H1 (cell line): ENCODE measurements at regions not wholly inside any gene's neighbourhood (a gene's known extent, or its start where the extent isn't known, plus 50 kb on each side); places are given as distances from the start of the nearest gene placed in this dataset.

Experiments used
- CTCF ChIA-PET: fragments of 300-600 bp; sonication (Branson Sonifier 250); formaldehyde crosslinking; loops from one replicate; lab custom pipeline; 2021; ENCODE audit not compliant: partially characterized antibody; lab: Charles Lee
- POLR2A ChIA-PET: fragments of 300-600 bp; sonication (Branson Sonifier 250); formaldehyde crosslinking; loops from one replicate; lab custom pipeline; 2021; ENCODE audit warnings: inconsistent platforms; ENCODE audit not compliant: partially characterized antibody; lab: Charles Lee
- DNase-seq, 2 experiments: peaks; one replicate each; pipeline versions ENCODE4 v3.0.0 to v3.0.0-alpha.2; 2010 to 2022; ENCODE audit warnings: low spot score in 2 of 2, low read depth in 1 of 2, mixed read lengths in 1 of 2
- FAIRE-seq: peaks from 2 replicates; lab custom pipeline; 2011; peaks lifted over from hg19 to GRCh38; lab: Jason Lieb, UNC
- H2AFZ ChIP-seq: 2 replicates; pipeline ENCODE4 v1.8.1; 2012; ENCODE audit warnings: low read length, inconsistent platforms
- H2AK5ac ChIP-seq: 2 replicates; pipeline ENCODE4 v1.6.1; 2013; ENCODE audit warnings: low read depth, low read length
- H2BK120ac ChIP-seq: replicated peaks from 2 replicates; pipeline ENCODE3; 2013; ENCODE audit warnings: low read depth, low read length, inconsistent platforms
- H2BK12ac ChIP-seq: 2 replicates; pipeline ENCODE4 v1.6.1; 2013; ENCODE audit warnings: low read depth, low read length
- H2BK15ac ChIP-seq: 2 replicates; pipeline ENCODE4 v1.6.1; 2013; ENCODE audit warnings: low read length
- H2BK20ac ChIP-seq: 2 replicates; pipeline ENCODE4 v1.6.1; 2013; ENCODE audit warnings: low read length
- H2BK5ac ChIP-seq: 2 replicates; pipeline ENCODE4 v1.6.1; 2013; ENCODE audit warnings: low read depth, low read length
- H3K14ac ChIP-seq: 2 replicates; pipeline ENCODE4 v1.6.1; 2013; ENCODE audit warnings: inconsistent platforms; ENCODE audit not compliant: insufficient read length
- H3K18ac ChIP-seq: 2 replicates; pipeline ENCODE4 v1.6.1; 2013; ENCODE audit warnings: low read length; ENCODE audit errors: extremely low read depth
- H3K23ac ChIP-seq: 2 replicates; pipeline ENCODE4 v1.6.1; 2013; ENCODE audit warnings: inconsistent platforms; ENCODE audit not compliant: insufficient read length
- H3K23me2 ChIP-seq: 2 replicates; pipeline ENCODE4 v1.6.1; 2013; ENCODE audit warnings: low read depth, low read length
- H3K27ac ChIP-seq: 2 replicates; pipeline ENCODE4 v1.6.1; 2011; ENCODE audit warnings: low read depth, low read length, inconsistent platforms
- H3K27me3 ChIP-seq, 4 experiments: replicated peaks in 1 of 4; 1 replicate in 1 of 4; 2 replicates in 3 of 4; pipeline versions ENCODE4 v1.6.1 to v1.8.1; 2011 to 2013; ENCODE audit warnings: low read length in 3 of 4, mild to moderate bottlenecking in 3 of 4, inconsistent platforms in 2 of 4, mixed read lengths in 2 of 4, moderate library complexity in 1 of 4; ENCODE audit not compliant: control insufficient read depth in 3 of 4, insufficient read depth in 3 of 4; ENCODE audit errors: extremely low read depth in 1 of 4
- H3K36me3 ChIP-seq, 4 experiments: 2 replicates each; pipeline versions ENCODE4 v1.6.1 to v1.8.1; 2011 to 2013; ENCODE audit warnings: mild to moderate bottlenecking in 4 of 4, low read length in 3 of 4, moderate library complexity in 2 of 4, control low read depth in 1 of 4, inconsistent platforms in 1 of 4; ENCODE audit not compliant: insufficient read depth in 4 of 4, control insufficient read depth in 2 of 4
- H3K4ac ChIP-seq: replicated peaks from 2 replicates; pipeline ENCODE3; 2013; ENCODE audit warnings: low read length, low read depth, mixed read lengths, inconsistent platforms; ENCODE audit not compliant: insufficient read length
- H3K4me1 ChIP-seq, 4 experiments: replicated peaks in 1 of 4; 1 replicate in 1 of 4; 2 replicates in 3 of 4; pipeline versions ENCODE4 v1.6.1 to v1.8.1; 2011 to 2013; ENCODE audit warnings: low read length in 3 of 4, inconsistent platforms in 2 of 4, mixed read lengths in 1 of 4; ENCODE audit not compliant: insufficient read depth in 4 of 4, control insufficient read depth in 3 of 4
- H3K4me2 ChIP-seq, 2 experiments: 2 replicates each; pipeline versions ENCODE4 v1.6.1 to v1.8.1; 2011 to 2013; ENCODE audit warnings: low read depth in 2 of 2, low read length in 2 of 2, control low read depth in 1 of 2, inconsistent platforms in 1 of 2, mild to moderate bottlenecking in 1 of 2; ENCODE audit not compliant: insufficient read depth in 1 of 2
- H3K4me3 ChIP-seq, 4 experiments: fragments of 200-600, 300-600 bp in 1 of 4; sonication (generic), shearing (Covaris generic), sonication (Bioruptor Twin) in 1 of 4; 2 replicates each; pipeline versions ENCODE4 v1.5.1 to v1.8.1; 2011 to 2016; ENCODE audit warnings: low read length in 4 of 4, low read depth in 3 of 4, control low read depth in 2 of 4, inconsistent platforms in 2 of 4, mild to moderate bottlenecking in 2 of 4, mixed read lengths in 1 of 4, moderate library complexity in 1 of 4; ENCODE audit not compliant: insufficient read depth in 2 of 4; ENCODE audit errors: extremely low read depth in 1 of 4
- H3K56ac ChIP-seq: replicated peaks from 2 replicates; pipeline ENCODE3; 2013; ENCODE audit warnings: low read depth, mild to moderate bottlenecking, mixed read lengths, low read length, inconsistent platforms; ENCODE audit not compliant: insufficient read length
- H3K79me1 ChIP-seq: 2 replicates; pipeline ENCODE4 v1.6.1; 2013; ENCODE audit warnings: low read depth, low read length, control low read depth
- H3K79me2 ChIP-seq, 2 experiments: 2 replicates each; pipeline versions ENCODE4 v1.6.1 to v1.8.1; 2012 to 2013; ENCODE audit warnings: low read length in 2 of 2, mild to moderate bottlenecking in 2 of 2, inconsistent platforms in 1 of 2; ENCODE audit not compliant: insufficient read depth in 2 of 2, control insufficient read depth in 1 of 2
- H3K9ac ChIP-seq, 4 experiments: replicated peaks in 1 of 4; 1 replicate in 1 of 4; 2 replicates in 3 of 4; pipeline versions ENCODE4 v1.6.1 to v1.8.1; 2011 to 2013; ENCODE audit warnings: low read depth in 3 of 4, low read length in 3 of 4, control low read depth in 2 of 4, mild to moderate bottlenecking in 2 of 4, moderate library complexity in 2 of 4, inconsistent platforms in 1 of 4; ENCODE audit errors: extremely low read depth in 1 of 4
- H3K9me3 ChIP-seq, 2 experiments: 2 replicates each; pipeline versions ENCODE4 v1.6.1 to v1.8.1; 2012 to 2013; ENCODE audit warnings: mild to moderate bottlenecking in 2 of 2, moderate library complexity in 2 of 2, control low read depth in 1 of 2, inconsistent platforms in 1 of 2, low read depth in 1 of 2, low read length in 1 of 2, mixed read lengths in 1 of 2; ENCODE audit not compliant: insufficient read depth in 2 of 2
- H4K20me1 ChIP-seq, 2 experiments: replicated peaks in 1 of 2; 2 replicates each; pipeline versions ENCODE3 to v1.8.1; 2011 to 2013; ENCODE audit warnings: inconsistent platforms in 2 of 2, low read length in 2 of 2, mild to moderate bottlenecking in 1 of 2; ENCODE audit not compliant: insufficient read depth in 2 of 2, control insufficient read depth in 1 of 2
- H4K5ac ChIP-seq: 2 replicates; pipeline ENCODE4 v1.6.1; 2013; ENCODE audit warnings: low read length, low read depth, mixed read lengths, inconsistent platforms; ENCODE audit not compliant: insufficient read length
- H4K8ac ChIP-seq: 2 replicates; pipeline ENCODE4 v1.8.0; 2013; ENCODE audit warnings: mild to moderate bottlenecking, moderate library complexity, low read length, inconsistent platforms; ENCODE audit not compliant: insufficient read depth; ENCODE audit errors: extremely low read depth
- H4K91ac ChIP-seq: replicated peaks from 2 replicates; pipeline ENCODE3; 2013; ENCODE audit warnings: low read length, mixed read lengths, inconsistent platforms; ENCODE audit not compliant: insufficient read length
- CBX5 ChIP-seq: fragments of 300-800, 300-1000 bp; sonication (generic); IDR thresholded peaks from 2 replicates; pipeline ENCODE4 v1.7.1; 2016; ENCODE audit warnings: antibody characterized with exemption, low read length, low read depth
- SIRT6 ChIP-seq: IDR thresholded peaks from one replicate; pipeline ENCODE4 v1.7.1; 2012; ENCODE audit warnings: low read length, inconsistent platforms
- SIX5 ChIP-seq: IDR thresholded peaks from 2 replicates; pipeline ENCODE4 v1.6.1; 2011; ENCODE audit warnings: mild to moderate bottlenecking, low read depth, low read length
- WGBS, 2 experiments: shearing (Covaris generic) in 1 of 2; methylation state at CpG; one replicate each; pipeline versions ENCODE4 v1.1.6 to v1.1.7; 2013 to 2015; ENCODE audit warnings: low lambda C conversion rate in 2 of 2, mixed read lengths in 2 of 2, inconsistent platforms in 1 of 2, low coverage in 1 of 2, missing lambda C conversion rate in 1 of 2; ENCODE audit not compliant: insufficient replicate concordance in 2 of 2, insufficient coverage in 1 of 2, insufficient read length in 1 of 2; ENCODE audit errors: extremely low coverage in 1 of 2, missing lambda C conversion rate in 1 of 2; 5-methylcytosine and 5-hydroxymethylcytosine counted together

DNA sequence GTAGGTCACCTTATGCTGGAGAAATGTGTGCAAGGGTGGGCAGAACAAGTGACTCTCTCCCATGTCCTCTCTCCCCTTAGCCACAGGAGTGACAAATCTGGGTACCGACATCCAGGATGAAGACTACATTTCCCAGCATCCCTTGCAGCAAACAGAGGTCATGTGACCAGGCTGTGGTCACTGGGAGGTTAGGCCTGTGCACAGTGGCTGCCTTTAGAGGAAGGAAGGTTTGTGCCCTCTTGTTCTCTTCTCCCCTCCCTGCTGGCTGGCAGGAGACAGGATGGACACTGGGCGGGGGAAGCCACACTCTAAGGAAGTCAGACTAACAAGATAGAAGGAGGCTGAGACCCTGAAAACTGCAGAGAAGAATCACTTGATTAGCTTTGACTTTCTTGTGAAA lies 360.2 kb downstream of the PREX1 start:
- Histone ChIP-seq H3K56ac (no peak overlapping the region), H2BK20ac (no peak overlapping the region), H3K4me2 (no peak overlapping the region), H3K79me1 (no peaks in the 10 kb centered on the region), H4K8ac (peak overlapping the region; percentile 85; the same call in 1 of the 2 replicates), H3K27ac (no peak overlapping the region), H3K14ac (no peak overlapping the region), H4K20me1 (no peaks in the 10 kb centered on the region), H4K91ac (no peak overlapping the region), H2BK5ac (no peak overlapping the region), H3K4ac (no peak overlapping the region), H3K27me3 (no peaks in the 10 kb centered on the region), H3K4me3 (no peak overlapping the region), H3K23ac (no peak overlapping the region), H3K9ac (no peak overlapping the region), H4K5ac (no peak overlapping the region), H3K18ac (no peak overlapping the region), H2AFZ (peak overlapping the region; percentile 61; the same call in 1 of the 2 replicates), H2AK5ac (no peak overlapping the region), H2BK12ac (no peak overlapping the region), H2BK15ac (no peak overlapping the region), H3K79me2 (no peaks in the 10 kb centered on the region), H3K23me2 (peaks cover 3% of the 10 kb centered on the region; the same call in 1 of the 2 replicates), H2BK120ac (no peak overlapping the region), H3K36me3 (no peaks in the 10 kb centered on the region), H3K9me3 (no peaks in the 10 kb centered on the region), H3K4me1 (no peaks in the 10 kb centered on the region)
- no peak for FAIRE-seq
- 95% methylated on average over 2 of the region's 2 CpGs; no CpG with 5 or more reads in 1 of the 2 experiments for WGBS, 2 experiments
- POLR2A ChIA-PET: no interaction called here
- DNase-seq: no peak
- CTCF ChIA-PET: no interaction called here
- no peak for TF ChIP-seq SIRT6
- TF ChIP-seq CBX5: no peak
- TF ChIP-seq SIX5: peak; percentile 65
